ENCODE measurements at regions not wholly inside any gene's neighbourhood (a gene's known extent, or its start where the extent isn't known, plus 50 kb on each side); places are given as distances from the start of the nearest gene placed in this dataset.

- TF ChIP-seq TAF1 (IDR thresholded peaks at IDR 0.05; ENCODE audit: borderline replicate concordance, low read depth, low read length) (no peak), POLR2A (IDR thresholded peaks at IDR 0.05; ENCODE audit: low read depth, low read length) (no peak), POLR2AphosphoS5 (IDR thresholded peaks at IDR 0.05; ENCODE audit: low read depth, low read length) (no peak)
Observed at GRCh38 chr5:76007904-76008303, 75.3 kb upstream of the SV2C start.

All from GM12892 (cell line).